ENCODE measurements at regions not wholly inside any gene's neighbourhood (a gene's known extent, or its start where the extent isn't known, plus 50 kb on each side); places are given as distances from the start of the nearest gene placed in this dataset.

DNA sequence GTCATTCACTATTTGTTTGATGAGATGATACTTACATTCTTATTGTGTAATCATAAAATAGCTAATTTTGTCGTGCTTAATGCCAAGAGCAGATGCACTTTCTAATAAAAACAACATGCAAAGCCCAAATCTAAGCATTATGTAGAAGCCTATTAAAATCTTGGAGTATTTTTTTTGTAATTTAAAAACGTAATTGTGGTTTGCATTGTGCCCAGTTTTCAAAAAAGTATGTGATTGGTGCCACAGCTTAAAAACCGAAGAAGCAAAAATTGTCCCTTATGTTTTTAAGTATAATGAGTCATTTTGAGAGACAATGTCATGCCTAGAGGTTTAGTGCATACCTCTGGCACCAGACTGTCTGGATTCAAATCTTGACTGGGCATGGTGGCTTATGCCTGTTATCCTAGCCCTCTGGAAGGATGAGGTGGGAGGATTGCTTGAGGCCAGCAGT, 464.8 kb upstream of the RGS6 start:
- no peak for DNase-seq (ENCODE audit: low read depth)

DNA sequence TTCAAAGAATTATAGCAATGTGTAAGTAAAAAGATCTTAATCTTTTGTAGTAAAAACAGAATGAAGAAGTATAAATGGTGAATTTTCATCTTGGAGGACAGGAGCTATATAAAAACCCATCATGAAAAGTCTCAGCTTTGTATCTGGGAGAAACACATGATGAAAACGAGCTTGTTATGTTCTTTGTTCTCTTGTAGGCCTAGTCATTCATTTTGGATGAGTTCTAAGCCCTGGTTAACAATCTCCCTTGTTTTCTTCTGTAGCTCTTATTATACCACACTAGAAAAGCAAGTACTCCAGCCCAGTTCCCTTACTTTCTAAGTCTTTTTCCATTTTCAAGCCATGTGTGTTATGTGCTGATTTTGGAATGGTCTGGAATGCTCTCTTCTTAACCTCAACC, 463.5 kb upstream of the RGS6 start:
- no peak for DNase-seq (ENCODE audit: low read depth)

DNA sequence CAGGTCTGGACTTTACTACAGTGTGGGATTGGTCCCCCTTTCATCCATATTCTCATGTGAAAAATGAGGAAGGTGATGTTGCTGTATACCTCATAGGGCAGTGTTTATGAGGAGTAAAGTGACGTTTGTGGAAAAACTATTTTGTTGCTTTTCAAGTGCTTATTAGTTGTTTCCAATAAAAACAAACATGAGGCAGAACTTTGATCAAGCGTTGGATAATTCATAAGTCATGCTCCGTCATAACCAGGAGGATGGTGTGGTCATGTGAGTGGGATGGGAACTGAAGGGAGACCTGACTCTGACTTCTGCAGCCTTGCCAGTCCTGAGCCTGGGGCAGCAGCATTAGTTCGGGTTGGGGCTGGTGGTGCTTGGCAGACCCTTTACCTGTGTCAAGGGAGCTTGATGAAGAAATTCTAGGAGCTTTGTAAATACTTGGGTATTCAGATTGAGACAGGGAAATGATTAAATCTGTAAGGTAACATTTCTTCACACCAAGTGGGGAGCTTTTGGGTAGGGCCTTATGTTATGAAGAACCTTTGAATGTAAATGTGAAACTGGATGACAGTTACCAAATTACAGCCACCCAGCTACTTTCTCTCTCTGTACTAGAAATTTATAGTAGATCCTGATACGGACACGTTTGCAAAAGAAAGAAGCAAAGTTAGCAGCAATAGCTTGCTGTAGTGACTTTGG, 462.4 kb upstream of the RGS6 start:
- DNase-seq (ENCODE audit: low read depth), result no peak

DNA sequence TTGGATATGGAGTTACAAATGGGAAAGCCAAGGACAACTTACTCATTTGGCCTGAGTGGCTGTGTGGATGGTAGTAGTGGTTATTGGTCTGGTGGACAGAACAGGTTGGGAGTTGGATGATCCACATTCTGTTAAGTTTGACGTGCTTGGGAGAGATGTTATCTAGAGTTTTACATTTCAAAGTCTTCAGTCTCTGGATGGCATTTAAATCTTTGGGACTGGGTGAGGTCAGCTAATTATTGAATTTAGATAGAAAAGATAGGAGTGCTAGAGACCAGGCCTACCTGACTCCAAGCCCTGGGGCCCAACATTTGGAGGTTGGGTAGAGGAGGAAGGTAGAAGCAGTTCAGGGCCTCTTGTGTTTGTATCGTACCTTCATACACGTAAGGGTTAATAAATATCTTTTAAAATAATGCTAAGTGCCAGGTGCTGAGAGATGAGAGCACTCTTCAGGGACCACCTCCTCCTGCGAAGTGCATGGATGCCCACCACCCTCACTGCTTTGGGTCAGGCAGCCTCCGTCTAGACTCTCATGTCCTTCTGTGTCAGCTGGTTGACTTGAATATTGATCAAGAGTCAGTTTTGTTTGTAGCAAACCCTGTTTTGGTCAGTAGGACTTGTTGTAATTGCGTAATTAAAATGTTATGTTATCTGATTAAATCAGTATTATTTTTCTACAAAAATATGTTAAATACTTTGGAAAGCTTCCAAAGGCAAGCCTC, 460.4 kb upstream of the RGS6 start:
- no peak for DNase-seq (ENCODE audit: low read depth)

DNA sequence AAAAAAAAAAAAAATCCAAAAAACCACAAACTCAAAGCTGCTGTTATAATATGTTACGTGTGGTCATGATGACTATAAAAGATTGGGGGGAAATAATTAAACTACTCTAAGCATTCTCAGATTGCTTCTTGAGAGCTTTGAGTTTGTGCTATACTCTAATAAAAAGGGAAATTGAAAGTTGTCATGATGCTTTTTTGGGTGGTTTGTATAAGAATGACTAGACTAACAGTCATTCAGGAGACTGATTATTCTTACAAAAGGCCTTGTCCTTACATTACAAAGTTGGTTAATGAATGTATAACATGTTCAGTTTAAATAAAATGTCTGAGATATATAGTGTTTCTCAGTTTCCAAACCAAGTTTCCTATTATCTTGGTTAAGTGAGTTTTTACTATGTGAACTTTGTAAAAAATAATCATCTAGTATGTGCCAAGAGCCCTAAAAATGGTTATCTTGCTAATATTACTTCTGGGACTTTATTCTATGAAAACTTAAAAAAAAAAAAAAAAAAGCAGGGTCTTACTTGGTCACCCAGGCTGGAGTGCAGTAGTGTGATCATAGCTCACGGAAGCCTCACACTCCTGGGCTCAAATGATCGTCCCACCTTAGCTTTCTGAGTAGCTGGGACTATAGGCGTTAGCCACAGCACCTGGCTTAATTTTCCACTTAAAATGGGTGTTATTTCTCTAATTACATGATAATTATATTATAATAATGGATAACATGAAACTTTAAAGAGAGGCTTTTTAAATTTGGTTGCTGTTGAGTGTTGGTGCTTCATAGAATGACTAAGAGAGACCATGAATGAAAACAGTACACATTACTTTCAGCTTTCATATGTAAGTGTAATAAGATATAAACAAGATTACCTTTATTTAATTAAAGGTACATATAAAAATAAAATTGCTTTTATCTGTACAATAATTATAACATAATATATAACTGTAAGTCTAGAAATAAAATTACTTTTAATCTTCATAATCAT, 459.6 kb upstream of the RGS6 start:
- no peak for DNase-seq (ENCODE audit: low read depth)

DNA sequence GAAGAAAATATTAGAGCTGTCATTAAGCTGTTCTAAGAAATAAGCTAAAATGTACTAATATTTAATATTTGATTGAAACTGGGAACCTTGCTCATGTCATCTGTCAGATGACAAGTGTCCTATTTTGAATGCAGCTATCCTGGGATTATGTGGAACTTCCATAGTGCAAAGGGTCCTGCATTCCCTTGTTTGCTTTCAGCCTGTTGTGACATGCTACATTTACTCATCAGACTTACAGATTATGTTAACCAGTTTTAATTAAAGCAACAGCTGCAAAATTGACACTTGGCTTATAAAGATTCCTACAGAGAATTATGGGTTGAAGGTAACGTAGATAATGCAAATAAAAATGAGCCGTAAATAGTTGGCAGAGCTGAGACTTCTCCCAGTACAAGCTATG, 458.4 kb upstream of the RGS6 start:
- DNase-seq (ENCODE audit: low read depth), result no peak

DNA sequence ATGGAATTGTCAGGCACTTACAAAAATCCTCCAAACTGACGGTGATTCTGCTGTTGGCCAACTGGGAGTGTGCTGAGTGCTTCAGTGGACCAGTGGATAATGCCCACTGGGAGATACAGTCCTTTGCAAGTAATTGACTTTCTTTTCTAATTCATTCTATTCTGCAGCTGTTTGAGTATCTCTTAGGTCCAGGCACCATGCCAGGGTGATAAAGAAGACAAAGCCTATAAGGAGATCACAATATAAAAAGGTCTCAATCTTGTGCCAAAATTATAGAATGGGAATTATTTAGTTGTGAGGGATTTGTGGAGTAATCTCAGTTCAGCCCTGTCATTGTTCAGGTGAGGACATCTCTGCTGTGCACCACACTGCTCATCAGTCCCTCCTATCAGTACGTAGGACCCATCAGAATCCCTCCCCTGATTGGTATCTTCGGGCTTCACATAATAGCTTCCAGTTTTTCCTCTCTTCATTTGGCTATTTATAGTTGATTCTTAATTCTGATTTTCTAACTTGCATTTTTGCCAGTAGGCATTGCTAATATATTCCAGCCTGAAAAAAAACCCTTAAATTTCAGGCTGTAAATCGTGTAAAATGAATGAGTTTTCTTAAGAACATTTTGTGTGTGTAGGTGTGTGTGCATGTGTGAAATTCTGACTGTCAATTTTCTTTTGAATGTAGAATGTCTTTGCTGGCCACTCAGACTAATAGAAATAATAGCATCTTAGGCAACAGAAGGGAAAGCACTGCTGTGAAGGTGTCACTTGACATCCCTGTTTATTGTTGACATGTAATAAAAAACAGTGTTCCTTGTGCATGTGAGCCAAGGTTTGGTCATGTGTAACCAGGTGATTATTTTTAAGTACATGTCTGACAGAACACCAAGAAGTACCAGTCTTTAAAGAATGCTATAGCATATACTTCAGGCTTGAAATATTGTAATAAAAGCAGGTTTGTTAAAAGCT, 457.6 kb upstream of the RGS6 start:
- no peak for DNase-seq (ENCODE audit: low read depth)

DNA sequence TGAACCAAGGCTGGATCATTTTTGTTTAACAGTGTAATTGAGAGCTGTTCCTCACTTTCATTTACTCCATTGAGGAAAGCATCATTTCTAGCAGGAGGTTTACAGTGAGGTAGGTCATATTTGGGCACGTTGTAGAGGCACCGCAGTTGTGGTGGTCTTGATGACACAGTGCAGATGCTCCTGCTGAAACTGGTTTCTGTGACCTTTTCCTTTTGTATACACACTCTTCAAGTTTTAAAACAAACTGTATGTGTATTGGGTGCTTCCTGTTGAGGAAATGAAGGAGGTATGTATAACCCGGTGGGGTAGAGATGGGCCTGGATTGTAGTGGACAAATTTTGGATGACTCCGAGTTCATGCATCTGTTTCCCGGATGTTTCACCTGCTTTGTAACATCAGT, 456.3 kb upstream of the RGS6 start:
- no peak for DNase-seq (ENCODE audit: low read depth)

DNA sequence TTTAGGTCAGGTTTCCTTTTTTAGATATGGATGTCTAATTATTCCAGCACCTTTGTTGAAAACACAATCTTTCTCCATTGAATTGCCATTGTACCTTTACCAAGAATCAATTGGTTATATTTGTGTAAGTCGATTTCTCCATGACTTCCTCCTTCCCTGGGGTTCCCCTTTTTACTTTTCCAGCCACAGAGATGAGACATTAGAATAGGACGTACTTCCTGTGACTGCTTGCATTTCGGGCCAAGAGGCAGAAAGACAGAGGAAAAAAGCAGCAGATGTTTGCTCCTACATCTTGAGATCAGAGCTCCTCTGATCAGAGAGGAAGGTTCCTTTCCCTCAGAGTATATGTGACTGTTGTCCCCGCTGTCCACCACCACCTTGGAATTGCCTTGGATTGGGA, 453.7 kb upstream of the RGS6 start:
- DNase-seq (ENCODE audit: low read depth), result no peak

DNA sequence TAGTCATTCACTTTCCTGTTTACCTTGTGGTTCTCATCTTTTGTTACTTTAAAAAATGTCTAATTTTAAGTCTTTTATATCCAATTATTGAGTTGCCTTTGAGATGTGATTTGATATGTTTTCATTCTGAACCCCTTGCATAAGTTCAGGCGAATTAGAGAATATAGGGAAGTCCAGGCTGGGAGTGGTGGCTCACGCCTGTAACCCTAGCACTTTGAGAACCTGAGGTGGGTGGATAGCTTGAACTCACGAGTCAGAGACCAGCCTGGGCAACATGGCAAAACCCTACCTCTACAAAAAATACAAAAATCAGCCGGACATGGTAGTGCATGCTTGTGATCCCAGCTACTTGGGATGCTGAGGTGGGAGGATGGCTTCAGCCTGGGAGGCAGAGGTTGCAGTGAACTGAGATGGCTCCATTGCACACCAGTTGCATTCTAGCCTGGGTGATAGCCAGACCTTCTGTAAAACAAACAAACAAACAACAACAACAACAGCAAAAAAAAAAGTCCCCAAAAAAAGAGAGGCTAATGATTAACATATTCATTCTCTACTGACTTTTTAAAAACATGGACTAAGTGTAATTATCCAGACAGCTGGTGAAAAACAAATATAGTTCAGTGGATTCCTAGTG, 451.1 kb upstream of the RGS6 start:
- no peak for DNase-seq (ENCODE audit: low read depth)

DNA sequence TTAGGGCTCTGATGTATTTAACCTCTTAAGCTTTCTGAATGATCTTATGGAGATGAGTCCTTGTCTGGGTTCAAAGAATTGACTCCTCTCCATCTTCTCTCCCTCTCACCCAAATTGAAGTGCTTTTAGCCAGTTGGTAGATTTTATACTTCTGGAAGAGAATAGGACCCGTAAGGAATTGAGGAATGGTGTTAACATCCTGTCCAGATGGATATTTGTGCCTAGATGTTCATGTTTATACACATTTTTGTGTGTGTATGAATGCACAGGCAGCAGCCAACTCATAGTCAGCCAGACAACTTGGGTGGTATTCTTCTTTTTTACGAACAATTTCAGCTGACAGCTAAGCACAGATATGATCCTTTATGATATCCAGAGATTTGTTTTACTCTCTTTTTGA, 449.6 kb upstream of the RGS6 start:
- no peak for DNase-seq (ENCODE audit: low read depth)

DNA sequence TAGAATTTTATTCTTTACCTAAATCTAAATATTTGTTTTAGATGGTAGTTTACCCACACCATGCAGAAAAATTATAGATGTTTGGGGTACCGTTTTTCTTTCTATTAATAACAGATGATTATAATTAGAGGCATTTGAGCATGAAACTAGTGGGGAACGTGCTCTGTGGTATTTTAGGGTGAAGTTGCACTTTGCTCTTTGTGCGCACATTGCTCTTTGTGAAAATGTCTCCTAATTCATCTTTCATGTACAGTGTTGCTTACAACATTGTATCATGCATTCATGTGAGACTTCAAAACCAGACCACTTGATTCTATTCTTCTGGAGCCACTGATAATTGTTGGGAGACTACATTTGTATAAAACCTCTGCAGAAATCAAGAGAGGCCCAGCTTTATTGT, 449.1 kb upstream of the RGS6 start:
- no peak for DNase-seq (ENCODE audit: low read depth)

DNA sequence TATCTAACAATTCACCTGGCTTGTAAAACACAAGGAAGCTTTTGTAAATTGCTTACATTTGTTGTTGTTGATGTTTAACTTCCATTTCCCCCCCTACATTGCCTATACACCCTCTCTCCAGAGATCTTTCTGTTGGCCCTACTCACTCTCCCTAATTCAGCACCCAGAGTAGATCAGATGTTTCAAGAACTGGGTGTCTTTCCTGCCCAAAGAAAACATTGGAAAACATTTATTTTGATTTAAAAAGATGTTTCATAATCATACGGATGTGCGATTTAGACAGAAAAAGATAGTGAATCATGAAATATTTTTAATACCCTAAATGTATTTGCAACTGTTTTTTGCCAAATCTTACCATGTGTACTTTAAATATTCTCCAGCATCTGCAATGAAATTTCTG, 446.4 kb upstream of the RGS6 start:
- no peak for DNase-seq (ENCODE audit: low read depth)

DNA sequence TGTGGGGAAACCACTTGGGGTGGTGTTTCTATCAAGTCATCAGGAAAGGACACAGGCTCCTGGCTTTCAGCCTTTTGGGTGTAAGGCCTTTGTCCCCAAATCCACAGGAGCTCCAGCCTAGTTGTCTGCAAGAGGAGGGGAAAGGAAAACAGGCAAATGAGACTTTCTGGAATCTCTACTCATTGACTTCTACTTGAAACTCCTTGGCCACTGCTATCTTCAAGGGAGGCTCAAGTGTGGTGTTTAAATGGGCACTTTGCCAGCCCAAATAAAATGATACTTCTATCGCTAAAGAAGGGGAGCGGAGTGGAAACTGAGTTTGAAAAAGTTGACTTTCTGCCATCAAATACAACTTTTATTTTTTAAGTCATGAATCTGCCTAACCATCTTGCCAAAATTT, 445.9 kb upstream of the RGS6 start:
- DNase-seq (ENCODE audit: low read depth), result no peak

DNA sequence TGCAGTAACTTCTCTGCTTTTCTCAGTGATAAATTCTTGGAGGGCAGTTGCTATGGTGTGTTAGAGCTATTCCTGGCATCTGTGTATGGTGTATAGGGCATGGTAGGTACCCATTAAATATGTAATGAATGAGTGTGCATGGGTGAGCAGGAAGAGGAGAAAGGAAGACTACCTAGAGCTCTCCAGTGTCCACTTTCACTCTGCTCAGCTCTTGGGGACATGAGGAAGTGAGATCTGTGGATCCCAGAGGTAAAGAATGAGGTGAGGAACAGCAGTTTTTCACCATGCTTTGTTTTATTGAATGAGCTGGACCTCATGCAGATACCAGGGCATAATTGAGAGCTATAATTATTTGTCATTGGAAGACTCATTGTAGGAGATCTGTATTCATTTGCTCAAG, 444.8 kb upstream of the RGS6 start:
- DNase-seq (ENCODE audit: low read depth), result no peak

DNA sequence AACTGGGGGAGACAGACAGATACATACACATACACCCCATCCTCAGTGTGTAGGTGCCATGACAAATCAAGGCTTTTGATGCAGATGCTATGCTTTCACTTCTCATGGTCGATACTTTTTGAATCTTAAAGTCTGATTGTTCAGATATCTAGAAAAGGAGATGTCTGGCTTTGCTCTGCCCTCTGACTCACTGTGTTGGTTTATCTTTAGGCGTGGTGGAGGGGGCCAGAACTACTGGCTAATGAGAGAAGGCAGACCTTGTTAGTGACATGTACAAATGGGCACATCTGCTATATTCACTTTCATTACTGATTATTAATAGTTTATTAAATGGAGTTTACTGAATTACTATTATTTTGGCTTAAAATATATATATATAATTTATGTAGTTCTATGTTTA, 444.3 kb upstream of the RGS6 start:
- DNase-seq (ENCODE audit: low read depth), result no peak

DNA sequence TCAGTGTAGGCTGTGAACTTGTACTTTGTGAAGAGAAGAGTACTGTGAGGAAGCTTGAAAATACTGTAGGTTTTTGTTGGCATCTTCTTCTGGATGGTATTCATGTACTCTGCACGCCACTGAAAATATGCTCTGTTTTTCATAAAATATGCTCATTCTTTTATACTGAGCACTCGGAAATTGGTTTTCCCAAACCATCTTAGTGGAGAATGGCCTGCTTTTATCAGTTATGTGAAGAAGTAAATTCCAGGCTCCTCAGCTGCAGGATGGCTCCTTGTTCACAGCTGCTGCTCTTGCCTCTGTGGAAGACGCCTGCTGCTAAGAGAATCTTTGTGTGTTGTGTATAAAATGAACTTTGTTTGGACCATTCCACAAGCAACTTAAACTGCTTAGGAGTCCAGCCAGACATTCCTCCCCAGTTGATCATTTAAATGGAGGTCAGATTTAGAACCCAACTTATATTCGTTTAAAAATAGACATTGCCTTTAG, 443.5 kb upstream of the RGS6 start:
- no peak for DNase-seq (ENCODE audit: low read depth)

DNA sequence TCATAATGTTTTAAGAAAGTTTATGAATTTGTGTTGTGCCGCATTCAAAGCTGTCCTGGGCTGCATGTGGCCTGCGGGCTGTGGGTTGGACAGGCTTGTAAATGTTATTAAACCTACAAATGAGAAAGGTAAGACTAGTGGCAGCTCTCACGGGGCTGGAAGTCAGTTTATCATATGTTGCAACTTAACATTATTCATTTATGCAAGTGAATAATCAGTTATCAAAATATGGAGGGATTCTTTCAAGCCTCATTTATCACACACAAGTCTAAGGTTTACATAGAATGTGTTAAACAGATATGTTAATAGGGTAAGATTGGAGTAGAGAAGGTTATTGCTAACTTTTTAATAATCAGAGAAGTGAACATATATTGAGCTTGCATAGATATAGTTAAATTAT, 442.5 kb upstream of the RGS6 start:
- no peak for DNase-seq (ENCODE audit: low read depth)

DNA sequence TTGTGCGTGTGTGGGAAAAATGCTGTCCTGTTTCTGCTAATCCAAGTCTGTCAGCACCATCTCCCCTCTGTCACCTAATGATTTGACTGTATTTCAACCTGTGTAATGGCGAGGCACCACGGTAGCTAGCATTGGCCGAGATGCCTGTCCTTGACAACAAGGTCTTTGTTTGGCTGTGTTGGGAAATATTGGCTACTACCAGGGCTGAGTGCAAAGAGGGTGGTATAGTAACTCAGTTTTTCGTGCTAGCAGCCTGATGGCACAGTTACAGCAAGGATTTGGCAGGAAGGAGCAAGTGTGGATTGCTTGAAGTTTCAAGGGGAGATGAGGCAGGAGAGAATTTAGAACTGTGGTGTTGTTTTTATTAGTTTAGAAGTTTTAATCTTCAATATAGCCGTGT, 440.3 kb upstream of the RGS6 start:
- DNase-seq (ENCODE audit: low read depth), result no peak

DNA sequence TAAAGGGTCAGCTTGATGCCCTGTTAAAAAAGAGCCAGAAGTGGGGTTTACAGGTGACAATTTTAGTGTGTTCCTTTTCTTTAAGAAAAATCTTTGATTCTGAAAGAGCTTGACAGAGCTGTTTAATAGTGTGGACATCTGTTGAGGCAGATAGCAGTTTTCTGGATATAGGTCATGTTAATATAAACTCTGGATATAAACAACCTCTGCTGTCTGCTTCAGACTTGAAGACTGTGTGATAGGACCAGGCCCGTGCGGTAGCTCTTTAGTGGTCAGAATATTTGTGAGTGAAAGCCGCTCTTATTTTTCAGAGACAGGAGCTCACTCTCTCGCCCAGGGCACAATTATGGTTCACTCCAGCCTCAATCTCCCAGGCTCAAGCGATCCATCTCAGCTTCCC, 439.9 kb upstream of the RGS6 start:
- DNase-seq (ENCODE audit: low read depth), result no peak

DNA sequence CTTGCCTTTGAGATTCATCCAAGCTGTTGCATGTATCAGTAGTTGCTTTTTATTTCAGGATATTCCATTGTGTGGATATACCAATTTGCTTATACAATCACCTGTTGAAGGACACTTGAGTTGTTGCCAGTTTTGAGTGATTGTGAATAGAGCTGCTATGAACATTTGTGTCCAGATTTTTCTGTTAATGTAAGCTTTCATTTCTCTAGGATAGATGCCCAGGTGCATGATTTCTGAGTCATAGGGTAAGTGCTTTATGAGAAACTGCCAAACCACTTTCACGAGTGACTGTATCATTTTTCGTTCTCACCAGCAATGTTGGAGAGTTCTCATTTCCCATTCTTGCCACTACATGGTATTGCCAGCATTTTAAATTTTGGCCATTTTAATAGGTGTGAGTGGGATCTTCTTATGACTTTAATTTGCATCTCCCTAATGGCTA, 434.6 kb upstream of the RGS6 start:
- no peak for DNase-seq (ENCODE audit: low read depth)
